Stomach (tissue), 8 donors: ENCODE measurements at regions not wholly inside any gene's neighbourhood (a gene's known extent, or its start where the extent isn't known, plus 50 kb on each side); places are given as distances from the start of the nearest gene placed in this dataset.

ENCODE experiments used
- DNase-seq, 2 donors: peaks; one replicate each; pipeline versions ENCODE4 v3.0.0 to v3.0.0-alpha.2; 2013 to 2019
- H3K27ac ChIP-seq, 5 donors: fragments of 200-600 bp in 4 of 5; sonication (generic) in 4 of 5; one replicate each; pipeline ENCODE4 v1.5.1; 2013 to 2019; ENCODE audit warnings: mild to moderate bottlenecking in 1 of 5, moderate library complexity in 1 of 5
- H3K27me3 ChIP-seq, 3 donors: fragments of 200-600 bp; sonication (generic); one replicate each; pipeline ENCODE4 v1.5.1; 2017 to 2019; ENCODE audit warnings: mixed run types in 1 of 3
- H3K36me3 ChIP-seq, 4 donors: fragments of 200-600 bp; sonication (generic); 1 replicate in 3 of 4; 2 replicates in 1 of 4; pipeline ENCODE4 v1.5.1; 2016 to 2019
- H3K4me1 ChIP-seq, 4 donors: fragments of 200-600 bp; sonication (generic); one replicate each; pipeline ENCODE4 v1.5.1; 2016 to 2019
- H3K4me3 ChIP-seq, 4 donors: fragments of 200-600 bp; sonication (generic) in 3 of 4; one replicate each; pipeline ENCODE4 v1.5.1; 2016 to 2019; ENCODE audit warnings: mild to moderate bottlenecking in 1 of 4
- H3K9me3 ChIP-seq, 4 donors: fragments of 200-600 bp; sonication (generic); one replicate each; pipeline ENCODE4 v1.5.1; 2016 to 2019
- EP300 ChIP-seq: sonication (generic); formaldehyde crosslinking; IDR thresholded peaks from one replicate; pipeline ENCODE4 v1.6.1; 2017; ENCODE audit warnings: antibody characterized with exemption
- POLR2A ChIP-seq, 4 donors: fragments of 450-650 bp; IDR thresholded peaks; one replicate each; pipeline ENCODE4 v1.6.1; 2016; ENCODE audit warnings: antibody characterized with exemption in 4 of 4, control low read depth in 2 of 4, mild to moderate bottlenecking in 1 of 4, moderate library complexity in 1 of 4
- POLR2AphosphoS5 ChIP-seq, 3 donors: sonication (generic); formaldehyde crosslinking; IDR thresholded peaks; one replicate each; pipeline ENCODE4 v1.6.1; 2016; ENCODE audit warnings: antibody characterized with exemption in 3 of 3
- WGBS, 5 donors: extraction: QIAGEN DNeasy Blood & Tissue Kit in 3 of 5; methylation state at CpG; one replicate each; pipeline versions ENCODE4 v1.1.5 to v1.1.7; 2013 to 2018; 5-methylcytosine and 5-hydroxymethylcytosine counted together
- intact Hi-C: fragments of 100-400 bp; cut with DNase I; formaldehyde crosslinking; loops from one replicate; pipeline ENCODE4 v1.15.1; 2023; ENCODE audit warnings: low total_unique reads
- TF ChIP-seq, protein P1 (sequence below), 7 experiments: fragments of 450-650 bp in 4 of 7; fragments of 200-600 bp in 3 of 7; sonication (generic) in 3 of 7; IDR thresholded peaks; one replicate each; pipeline ENCODE4 v1.5.1; 2016 to 2019; ENCODE audit warnings: antibody characterized with exemption in 7 of 7, control low read depth in 2 of 7, mild to moderate bottlenecking in 1 of 7
- donor health status: healthy with polysubstance abuse.
- donor health status: Bipolar disorder and iron deficiency.
- donor health status: healthy.

DNA sequence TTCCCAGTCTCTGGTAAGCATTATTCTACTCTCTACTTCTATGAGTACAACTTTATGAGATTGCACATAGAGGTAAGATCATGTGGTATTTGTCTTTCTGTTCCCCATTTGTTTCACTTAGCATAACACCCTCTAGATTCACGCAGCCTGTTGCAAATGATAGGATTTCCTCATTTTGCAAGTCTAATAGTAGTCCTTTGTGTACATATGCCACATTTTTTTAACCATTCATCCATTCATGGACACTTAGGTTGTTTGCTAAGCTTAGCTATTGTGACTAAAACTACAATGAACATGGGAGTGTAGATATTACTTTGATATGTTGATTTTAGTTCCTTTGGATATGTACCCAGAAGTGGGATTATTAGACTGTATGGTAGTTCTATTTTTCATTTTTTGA lies 717.9 kb upstream of the ALCAM start:
- WGBS, 5 donors: 35 to 68% (median 49%) methylated on average over 1 of the region's 1 CpG
- no peak overlapping the region for H3K4me3 ChIP-seq
- no peaks in the 10 kb centered on the region for H3K36me3 ChIP-seq
- TF ChIP-seq EP300 (no peak), POLR2AphosphoS5 (IDR thresholded peaks at IDR 0.05) (no peak), POLR2A (IDR thresholded peaks at IDR 0.05) (no peak)
- H3K9me3 ChIP-seq: peaks cover 0 to 14% (median 7%) of the 10 kb centered on the region in 4 donors
- H3K27me3 ChIP-seq: no peaks in the 10 kb centered on the region
- intact Hi-C loops: no loop called here
- no peak for DNase-seq
- H3K4me1 ChIP-seq: no peaks in the 10 kb centered on the region
- H3K27ac ChIP-seq: no peak overlapping the region

DNA sequence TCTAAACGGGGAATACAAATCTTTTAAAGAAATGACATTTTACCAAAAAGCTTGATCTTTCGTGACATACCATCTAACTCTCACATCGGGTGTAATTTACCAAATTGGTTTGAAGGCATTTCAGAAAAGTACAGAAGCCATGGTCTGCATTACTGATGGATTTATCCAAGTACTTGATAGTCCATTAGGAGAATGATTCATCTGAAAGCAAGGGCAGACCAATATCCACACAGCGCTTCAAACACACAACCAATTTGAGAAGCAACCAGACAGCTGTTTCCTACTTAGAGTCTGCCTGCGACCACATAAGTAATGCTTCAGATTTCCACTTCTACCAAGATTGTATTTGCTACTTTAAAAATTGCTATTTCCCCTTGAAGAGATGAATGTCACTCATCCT lies 697.6 kb upstream of the ALCAM start:
- Histone ChIP-seq H3K27me3 (no peaks in the 10 kb centered on the region), H3K27ac (no peak overlapping the region), H3K4me1 (no peaks in the 10 kb centered on the region), H3K36me3 (no peaks in the 10 kb centered on the region), H3K4me3 (no peak overlapping the region), H3K9me3 (no peaks in the 10 kb centered on the region)
- TF ChIP-seq EP300 (no peak), POLR2A (IDR thresholded peaks at IDR 0.05) (no peak), POLR2AphosphoS5 (IDR thresholded peaks at IDR 0.05) (no peak)
- TF ChIP-seq, protein P1, sequence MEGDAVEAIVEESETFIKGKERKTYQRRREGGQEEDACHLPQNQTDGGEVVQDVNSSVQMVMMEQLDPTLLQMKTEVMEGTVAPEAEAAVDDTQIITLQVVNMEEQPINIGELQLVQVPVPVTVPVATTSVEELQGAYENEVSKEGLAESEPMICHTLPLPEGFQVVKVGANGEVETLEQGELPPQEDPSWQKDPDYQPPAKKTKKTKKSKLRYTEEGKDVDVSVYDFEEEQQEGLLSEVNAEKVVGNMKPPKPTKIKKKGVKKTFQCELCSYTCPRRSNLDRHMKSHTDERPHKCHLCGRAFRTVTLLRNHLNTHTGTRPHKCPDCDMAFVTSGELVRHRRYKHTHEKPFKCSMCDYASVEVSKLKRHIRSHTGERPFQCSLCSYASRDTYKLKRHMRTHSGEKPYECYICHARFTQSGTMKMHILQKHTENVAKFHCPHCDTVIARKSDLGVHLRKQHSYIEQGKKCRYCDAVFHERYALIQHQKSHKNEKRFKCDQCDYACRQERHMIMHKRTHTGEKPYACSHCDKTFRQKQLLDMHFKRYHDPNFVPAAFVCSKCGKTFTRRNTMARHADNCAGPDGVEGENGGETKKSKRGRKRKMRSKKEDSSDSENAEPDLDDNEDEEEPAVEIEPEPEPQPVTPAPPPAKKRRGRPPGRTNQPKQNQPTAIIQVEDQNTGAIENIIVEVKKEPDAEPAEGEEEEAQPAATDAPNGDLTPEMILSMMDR (IDR thresholded peaks at IDR 0.05): no peak
- 78 to 90% (median 86%) methylated on average over 5 of the region's 5 CpGs for WGBS, 5 donors
- no peak for DNase-seq
- intact Hi-C loops: no loop called here

- WGBS, 5 donors: 70 to 77% (median 72%) methylated on average over 5 of the region's 5 CpGs
- Histone ChIP-seq H3K4me1 (no peaks in the 10 kb centered on the region), H3K4me3 (no peak overlapping the region), H3K27me3 (no peaks in the 10 kb centered on the region), H3K9me3 (peaks cover 0 to 6% (median 0%) of the 10 kb centered on the region in 4 donors), H3K27ac (no peak overlapping the region), H3K36me3 (no peaks in the 10 kb centered on the region)
- no peak for DNase-seq
- TF ChIP-seq EP300 (no peak), POLR2AphosphoS5 (IDR thresholded peaks at IDR 0.05) (no peak), POLR2A (IDR thresholded peaks at IDR 0.05) (no peak)
- TF ChIP-seq, protein P1 (IDR thresholded peaks at IDR 0.05): no peak
- intact Hi-C loops: no loop called here
Observed at GRCh38 chr3:104672331-104672730, 694.4 kb upstream of the ALCAM start.

- WGBS, 5 donors: 34 to 56% (median 43%) methylated on average over 2 of the region's 2 CpGs
- H3K4me1 ChIP-seq: no peaks in the 10 kb centered on the region
- no peak overlapping the region for H3K4me3 ChIP-seq
- no peaks in the 10 kb centered on the region for H3K36me3 ChIP-seq
- no peak for TF ChIP-seq POLR2AphosphoS5 (IDR thresholded peaks at IDR 0.05)
- no peak for TF ChIP-seq EP300
- TF ChIP-seq, protein P1 (IDR thresholded peaks at IDR 0.05): no peak
- no peak for TF ChIP-seq POLR2A (IDR thresholded peaks at IDR 0.05)
- DNase-seq: peak in 1 of 2 donors; percentile 6
- no peaks in the 10 kb centered on the region for H3K27me3 ChIP-seq
- intact Hi-C loops: no loop called here
- H3K9me3 ChIP-seq: peaks cover 0 to 6% (median 0%) of the 10 kb centered on the region in 4 donors
- no peak overlapping the region for H3K27ac ChIP-seq
Observed at GRCh38 chr3:104673981-104674380, 692.7 kb upstream of the ALCAM start.

DNA sequence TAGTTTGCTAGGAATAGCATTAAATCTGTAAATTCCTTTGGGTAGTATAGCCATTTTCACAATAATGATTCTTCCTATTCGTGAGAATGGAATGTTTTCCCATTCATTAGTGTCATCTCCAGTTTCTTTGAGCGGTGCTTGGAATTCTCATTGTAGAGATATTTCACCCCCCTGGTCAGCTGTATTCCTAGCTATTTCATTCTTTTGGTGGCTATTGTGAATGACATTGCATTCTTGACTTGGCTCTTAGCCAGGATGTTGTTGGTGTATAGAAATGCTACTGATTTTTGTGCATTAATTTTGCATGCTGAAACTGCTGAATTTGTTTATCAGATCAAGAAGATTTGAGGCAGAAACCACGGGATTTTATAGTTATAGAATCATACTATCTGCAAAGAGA lies 690.5 kb upstream of the ALCAM start:
- DNase-seq: no peak
- H3K27ac ChIP-seq: no peak overlapping the region
- no peaks in the 10 kb centered on the region for H3K4me1 ChIP-seq
- H3K4me3 ChIP-seq: no peak overlapping the region
- no peaks in the 10 kb centered on the region for H3K36me3 ChIP-seq
- WGBS, 5 donors: 66 to 87% (median 82%) methylated on average over 3 of the region's 3 CpGs
- intact Hi-C loops: no loop called here
- TF ChIP-seq POLR2A (IDR thresholded peaks at IDR 0.05) (no peak), EP300 (no peak)
- peaks cover 0 to 6% (median 0%) of the 10 kb centered on the region in 4 donors for H3K9me3 ChIP-seq
- no peaks in the 10 kb centered on the region for H3K27me3 ChIP-seq
